ENCODE measurements at regions not wholly inside any gene's neighbourhood (a gene's known extent, or its start where the extent isn't known, plus 50 kb on each side); places are given as distances from the start of the nearest gene placed in this dataset.

DNA sequence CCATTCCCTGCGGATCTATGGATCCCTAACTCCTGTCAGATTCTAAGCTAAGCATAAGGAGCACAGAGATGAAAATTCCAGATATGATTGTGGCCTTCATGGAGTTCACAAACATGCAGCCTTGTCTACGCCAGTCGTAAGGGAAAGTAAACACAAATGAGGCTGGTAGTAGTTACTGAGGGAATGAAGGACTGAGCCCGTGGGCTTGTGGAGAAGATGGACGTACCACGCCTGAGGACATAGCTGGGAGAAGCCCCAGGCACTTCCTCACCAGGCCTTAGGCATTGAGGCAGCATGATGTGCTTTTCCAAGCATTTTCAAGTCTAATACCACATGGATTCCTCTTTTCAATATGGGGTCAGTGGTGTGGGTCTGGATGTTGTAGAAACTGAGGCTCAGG lies 515.2 kb downstream of the BCL11B start:
- DNase-seq = no peak

DNA sequence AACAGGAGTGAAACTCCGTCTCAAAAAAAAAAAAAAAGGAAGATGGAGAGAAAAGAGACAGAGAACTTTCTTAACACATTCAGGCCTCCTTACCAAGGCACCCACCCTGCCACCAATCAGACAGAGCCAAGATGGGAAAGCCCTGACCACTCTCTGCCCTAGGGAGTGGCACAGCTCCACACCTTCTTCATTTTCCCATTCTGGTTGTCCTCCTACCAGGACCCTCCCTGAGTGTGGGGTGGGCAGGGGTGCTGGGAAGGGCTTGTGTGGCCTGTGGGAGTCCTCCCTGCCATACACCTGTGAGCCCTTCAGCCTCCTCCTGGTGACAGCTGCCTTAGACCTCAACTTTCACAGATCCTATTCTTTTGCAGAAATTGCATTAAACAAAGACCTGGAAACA lies 513.6 kb downstream of the BCL11B start:
- no peak for DNase-seq

DNA sequence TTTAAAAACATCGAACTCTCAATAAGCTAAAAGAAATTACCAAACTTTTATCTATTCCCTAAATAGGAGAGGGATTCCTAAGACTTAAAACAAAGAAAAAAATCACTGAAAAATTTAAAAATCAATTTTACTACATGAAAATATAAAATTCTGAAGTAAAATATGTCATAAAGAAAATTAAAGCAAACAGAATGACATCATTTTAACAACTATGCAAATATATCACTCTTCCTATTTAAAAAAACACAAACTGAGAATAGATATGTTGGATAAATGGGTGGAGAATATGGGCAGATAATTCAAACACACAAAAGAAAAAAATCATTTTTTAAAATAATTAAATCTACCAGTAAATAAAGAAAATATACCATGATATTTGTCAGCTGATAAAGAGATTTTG lies 510.0 kb downstream of the BCL11B start:
- DNase-seq = no peak

DNA sequence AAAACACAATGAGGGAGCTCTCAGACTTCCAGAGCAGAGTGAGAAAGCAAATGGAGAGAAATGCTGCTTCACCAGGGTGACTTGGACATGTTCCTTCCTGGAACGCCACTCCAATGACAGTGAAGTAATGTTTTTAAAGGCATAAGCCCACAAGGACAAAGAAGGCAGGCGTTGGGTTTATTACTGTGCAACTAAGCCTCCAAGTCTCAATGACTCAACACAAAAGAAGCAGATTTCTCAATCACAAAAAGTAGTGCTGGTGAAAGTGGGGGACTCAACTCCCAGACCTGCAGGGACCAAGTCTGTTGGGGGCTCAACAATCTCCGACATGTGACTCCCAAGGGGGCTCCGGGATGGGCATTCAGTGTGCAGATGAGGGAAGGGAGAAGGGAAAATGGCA lies 505.2 kb downstream of the BCL11B start:
- no peak for DNase-seq

DNA sequence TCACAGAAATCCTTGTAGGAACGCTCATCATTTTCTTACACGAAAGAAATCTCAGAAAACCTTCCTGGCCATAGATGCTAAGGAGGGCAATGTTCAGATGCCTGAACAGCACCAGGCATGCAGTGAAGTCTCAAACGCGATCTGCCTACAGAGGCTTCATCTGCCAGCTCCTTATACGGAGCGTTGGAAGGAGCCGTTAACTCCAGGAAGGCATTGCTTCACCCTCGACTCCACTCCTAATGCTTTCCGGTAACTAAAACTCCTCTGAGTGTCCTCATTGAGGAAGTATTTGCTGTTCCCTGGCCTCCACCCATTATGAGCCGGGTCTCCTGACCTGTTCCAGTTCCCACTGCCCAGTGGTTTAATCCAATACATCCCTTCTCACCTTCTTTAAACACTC lies 502.7 kb downstream of the BCL11B start:
- no peak for DNase-seq

DNA sequence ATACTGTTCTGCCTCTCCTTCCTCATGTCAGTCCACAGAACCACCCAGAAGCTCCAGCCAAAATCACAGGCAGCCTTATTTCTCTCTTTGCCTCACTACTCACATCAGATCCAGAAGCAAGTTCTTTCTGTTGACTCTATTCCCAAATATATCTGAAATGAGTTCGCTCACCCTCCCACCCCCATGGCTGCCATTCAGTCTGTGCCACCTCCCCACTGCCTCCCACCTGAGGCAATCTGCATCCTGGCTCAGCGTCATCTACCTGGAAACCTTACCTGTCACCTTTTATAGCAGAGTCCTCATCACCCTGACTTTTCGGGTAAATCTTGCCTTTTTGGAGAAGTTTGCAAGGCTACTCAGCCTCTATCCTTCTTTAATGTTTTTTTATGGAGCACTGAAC lies 501.8 kb downstream of the BCL11B start:
- no peak for DNase-seq

DNA sequence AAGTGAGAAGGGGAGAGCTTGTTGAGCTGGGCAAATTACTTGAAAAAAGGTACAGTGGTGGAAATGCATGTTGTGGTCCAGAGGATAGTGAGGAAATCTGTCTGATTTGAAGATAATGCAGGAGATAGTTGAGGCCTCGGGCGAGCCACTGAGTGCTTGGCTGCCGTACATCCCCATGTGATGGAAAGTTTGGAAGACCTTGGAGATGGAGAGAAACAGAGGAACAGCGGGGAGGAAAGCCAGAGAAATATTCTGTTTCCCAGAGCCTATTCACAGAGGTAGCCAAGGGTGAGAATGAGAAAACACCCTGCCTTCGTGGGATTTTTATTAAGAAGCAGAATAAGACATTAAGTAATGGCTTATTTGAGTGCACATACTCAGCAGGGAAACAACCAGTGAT lies 498.2 kb downstream of the BCL11B start:
- DNase-seq = no peak

DNA sequence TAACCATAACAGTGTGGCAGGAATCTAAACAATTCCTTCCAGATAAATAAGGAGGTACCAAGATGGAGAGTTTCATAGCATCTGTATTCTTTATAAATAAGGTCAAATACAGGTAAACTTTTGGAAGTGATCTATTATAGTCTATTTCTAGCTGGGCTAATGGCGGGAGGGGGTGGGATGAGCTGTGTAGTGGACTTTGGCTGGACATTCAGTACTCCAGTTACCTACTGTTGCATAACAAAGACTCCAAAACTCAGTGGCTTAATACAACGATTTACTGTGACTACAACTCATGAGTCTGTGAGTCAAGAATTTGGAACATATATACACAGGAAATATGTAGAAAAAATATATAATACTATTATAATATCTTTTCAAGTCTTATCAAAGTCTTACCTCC lies 496.1 kb downstream of the BCL11B start:
- DNase-seq = no peak

DNA sequence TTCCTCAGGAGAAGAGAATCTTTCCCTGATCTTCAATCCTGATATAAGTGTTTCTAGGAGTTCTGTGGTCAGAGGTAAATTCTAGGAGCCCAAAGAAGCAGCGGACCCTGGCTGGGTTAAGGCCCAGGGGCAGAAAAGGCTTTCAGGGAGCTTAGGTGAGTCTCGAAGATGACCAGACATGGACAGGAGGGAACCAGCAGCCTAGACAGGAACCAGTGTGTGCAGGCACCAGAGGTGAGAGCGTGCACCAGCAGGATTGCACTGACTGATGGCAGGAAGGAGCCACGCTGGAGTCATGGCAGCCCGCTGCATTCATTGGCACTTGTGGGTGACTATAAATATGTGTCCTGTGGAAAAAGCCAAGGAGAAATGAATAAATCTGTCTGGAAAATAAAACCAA lies 489.9 kb downstream of the BCL11B start:
- DNase-seq = no peak

DNA sequence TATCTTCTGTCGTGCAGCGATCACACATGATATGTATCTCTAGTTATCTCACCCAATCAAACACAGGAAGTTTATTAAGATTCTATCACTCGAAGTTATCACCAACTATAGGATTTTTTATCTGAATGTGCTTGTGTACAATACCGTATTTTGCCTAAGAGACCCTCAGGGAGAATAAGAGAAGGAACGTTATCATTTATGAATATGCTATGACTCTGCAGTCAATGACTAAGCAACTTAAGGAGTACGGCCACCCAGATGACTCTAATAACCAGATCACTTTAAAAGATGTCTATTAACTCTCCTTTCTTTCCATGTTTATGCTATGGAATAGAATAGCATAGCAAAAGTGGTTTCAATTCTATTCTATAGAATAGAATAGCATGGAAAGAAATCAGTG lies 486.4 kb downstream of the BCL11B start:
- no peak for DNase-seq

DNA sequence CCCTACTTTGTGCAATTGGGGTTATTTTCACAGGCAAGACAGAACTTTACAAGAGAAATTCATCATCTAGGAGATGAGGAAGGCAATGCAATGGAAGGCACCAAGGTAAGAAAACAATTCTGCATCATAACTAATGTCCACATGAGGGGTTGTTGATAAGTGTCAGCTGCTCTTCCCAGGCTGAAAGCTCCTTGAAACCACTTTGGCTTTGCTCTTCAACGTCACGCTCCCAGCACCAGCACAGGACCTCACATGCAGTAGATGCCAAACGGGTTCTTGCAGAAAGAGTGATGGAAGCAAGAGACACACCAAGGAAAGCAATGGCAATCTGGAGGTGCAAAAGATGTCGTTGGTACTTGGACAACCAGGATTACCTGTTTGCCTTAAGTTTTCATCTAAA lies 485.5 kb downstream of the BCL11B start:
- DNase-seq = no peak

DNA sequence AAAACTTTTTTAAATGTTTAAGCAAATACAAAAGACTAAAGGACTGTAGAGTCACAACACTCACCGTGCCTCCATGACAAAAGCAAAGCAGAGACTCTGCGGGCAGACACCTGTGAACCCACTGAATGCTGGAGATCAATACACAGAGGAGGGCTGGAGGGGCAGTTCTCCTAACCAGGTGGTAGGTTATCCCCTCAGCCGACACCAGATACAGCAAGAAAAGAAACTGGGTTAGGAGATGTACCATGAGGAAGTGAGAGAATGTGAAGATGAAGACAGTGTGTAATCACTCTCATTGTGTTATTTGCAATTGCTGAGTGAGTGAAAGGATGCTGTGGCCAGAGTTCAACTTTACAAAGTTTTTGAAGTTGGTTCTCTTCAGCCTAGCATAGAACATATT lies 480.3 kb downstream of the BCL11B start:
- DNase-seq = no peak

DNA sequence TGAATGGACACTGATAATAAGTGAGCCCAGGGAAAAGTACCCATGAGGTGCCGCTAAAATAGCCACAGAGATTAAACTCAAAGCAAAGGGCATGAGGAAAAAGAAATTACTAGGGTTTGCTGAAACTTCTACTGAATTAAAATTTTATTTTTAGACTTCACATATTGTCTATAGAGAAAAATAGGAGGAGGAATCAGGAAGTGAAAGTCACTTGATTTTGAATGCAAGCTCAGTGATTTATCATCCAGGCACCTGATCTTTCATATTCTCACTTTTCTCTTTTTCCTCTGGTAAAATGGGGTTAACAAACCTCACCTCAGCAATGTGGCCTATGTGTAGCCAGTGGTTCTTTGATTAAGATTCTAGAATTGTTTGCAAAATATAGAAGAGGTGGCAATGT lies 479.8 kb downstream of the BCL11B start:
- no peak for DNase-seq

DNA sequence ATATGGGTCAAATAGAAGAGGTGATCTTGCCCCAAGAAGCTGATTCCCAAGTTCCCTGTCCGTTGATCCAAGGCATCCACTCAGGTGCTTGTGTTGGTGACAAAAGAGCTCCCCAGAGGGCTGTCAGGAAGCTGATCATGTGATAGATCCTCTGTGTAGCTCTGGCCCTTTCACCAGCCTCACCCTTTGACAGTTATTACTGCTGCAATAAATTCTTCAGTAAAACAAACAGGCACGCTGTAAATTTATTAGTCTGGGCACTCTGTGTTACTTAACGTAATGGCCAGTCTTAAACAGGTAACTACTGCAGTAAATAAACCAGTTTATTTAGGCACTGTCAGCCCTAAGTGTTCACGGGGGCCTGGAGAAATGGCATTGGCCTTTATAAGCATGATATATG lies 473.9 kb downstream of the BCL11B start:
- peak; percentile 98 for DNase-seq

DNA sequence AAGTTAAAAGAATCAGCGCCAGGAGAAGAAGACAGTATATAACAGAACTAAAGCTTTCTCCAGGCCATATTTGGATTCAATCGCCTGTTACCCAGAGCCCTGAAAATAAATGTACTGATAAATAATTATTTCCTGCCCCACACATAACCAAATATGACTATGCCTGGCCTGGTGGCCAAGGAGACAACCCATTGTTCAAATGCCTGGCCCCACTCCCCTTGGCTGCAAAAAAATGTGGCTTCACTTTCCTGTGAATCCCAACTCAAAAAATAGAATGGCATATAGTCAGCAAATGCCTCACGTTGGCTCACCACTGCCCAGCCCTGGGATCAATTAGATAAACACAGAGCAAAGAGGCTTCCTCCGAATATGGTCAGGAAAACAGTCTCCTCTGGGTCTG lies 472.1 kb downstream of the BCL11B start:
- DNase-seq = no peak

DNA sequence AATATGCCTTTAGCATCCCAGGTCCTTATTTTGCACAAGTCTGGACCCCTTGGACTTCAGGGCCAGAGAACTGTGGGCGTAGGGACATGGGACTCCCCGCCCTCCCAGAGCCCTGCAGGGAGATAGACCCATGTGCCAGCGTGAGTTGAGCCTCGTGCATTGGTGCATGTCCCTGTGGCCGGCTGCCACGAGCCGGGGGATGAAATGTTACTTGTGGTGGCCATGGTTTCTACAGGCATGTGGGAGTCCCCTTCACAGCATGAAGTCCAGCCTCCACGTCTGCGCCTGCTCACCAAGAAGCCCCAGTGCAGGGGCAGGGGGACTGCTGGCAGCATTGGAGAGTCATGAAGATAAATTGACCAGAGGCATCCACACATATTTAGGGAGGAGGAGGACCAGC lies 470.0 kb downstream of the BCL11B start:
- no peak for DNase-seq

DNA sequence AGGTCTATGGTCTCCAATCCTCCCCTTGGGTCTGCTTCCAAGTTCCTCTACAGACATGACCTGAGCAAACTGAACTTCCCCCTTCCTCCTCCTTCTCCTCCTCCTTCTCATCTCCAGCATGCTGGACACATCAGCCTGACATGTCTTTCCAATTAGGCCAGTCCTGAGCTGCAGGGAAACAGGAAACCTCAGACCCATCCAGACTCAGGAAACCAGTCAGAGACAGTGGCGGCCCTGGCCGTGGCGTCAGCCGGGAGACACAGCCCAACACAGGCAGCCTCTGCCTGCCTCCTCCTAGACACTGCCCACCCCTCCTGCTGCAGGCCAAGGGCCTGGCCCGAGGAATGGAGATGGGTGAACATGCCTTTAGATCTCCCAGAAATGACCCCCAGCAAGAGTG lies 468.8 kb downstream of the BCL11B start:
- DNase-seq = no peak

DNA sequence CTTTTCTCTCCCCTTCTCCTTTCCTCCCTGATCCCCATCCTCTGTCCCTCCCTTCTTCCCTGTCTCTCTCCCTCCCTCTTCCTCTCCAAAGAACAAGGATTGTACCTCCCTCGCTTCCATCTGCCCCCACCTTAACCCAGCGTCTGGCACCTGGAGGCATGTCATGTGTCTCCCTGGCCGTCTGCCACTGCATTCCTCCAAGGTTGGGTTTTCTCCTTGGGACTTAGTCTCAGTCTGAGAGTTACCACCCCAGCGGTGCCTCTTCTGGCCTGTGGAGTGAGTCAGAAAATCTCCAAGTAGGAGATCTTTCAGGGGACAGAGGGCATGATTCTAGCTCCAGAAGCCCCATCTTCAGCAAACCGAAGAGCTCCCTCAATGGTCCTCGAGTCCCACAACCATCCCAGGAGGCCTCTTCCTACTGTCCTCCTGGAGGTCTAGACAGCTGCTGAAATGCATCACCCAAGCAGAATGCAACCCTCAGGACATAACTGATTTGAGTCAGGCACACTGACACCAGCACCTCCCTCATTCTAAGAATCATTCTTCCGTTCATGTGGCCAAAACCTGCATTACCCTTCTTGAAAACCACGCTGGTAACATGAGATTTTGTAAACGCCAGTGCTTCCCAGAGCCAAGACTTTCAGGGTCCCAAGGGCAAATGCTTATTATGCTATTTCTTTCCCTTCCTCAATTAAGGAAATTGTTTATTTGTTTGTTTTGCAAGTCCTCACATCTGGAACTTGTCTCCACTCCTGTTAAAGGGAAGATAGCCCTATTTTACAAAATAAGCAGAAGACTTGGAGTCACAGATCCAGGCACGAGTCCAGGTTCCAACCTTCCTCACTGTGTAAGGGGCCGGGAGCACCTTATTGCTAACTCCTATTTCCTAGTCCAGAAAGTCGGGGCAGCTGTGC lies 463.2 kb downstream of the BCL11B start:
- no peak for DNase-seq

DNA sequence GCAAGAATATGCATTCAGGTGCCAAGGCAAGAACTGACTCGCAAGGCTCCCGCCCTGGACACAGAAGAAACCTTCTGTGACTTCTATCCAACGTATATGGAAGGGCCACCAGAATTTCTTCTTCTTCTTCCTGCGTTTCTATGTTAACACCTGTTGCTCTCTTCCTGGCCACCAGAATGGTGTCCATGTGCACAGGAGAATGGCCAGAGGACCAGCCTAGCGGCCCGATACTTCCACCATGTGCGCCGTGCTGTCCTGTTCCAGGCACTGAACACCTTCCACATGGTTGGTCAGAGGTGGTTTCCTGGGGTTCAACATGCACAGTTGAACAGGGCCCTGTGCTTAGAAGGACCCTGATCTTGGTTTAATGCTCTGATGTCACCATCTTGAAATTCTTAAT lies 455.8 kb downstream of the BCL11B start:
- DNase-seq = no peak

DNA sequence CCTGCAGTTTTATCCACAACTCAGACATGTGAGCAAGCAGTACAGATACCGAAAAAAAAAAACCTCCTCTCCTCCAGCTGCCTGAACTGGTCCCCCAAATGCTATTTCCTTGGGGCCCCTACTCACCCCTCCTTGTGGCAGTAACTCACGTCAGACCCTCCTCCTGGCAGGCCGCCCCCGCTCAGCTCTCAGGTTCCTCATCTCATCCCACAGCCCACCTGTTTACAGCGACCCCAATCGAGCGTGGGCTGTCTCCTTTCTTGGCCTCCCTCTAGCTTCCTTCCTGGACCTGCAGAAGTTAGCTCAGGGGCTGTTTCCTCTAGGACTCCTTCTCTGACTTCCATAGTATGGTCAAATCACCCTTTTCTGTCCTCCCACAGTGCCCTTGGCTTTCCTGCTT lies 455.3 kb downstream of the BCL11B start:
- DNase-seq = no peak

DNA sequence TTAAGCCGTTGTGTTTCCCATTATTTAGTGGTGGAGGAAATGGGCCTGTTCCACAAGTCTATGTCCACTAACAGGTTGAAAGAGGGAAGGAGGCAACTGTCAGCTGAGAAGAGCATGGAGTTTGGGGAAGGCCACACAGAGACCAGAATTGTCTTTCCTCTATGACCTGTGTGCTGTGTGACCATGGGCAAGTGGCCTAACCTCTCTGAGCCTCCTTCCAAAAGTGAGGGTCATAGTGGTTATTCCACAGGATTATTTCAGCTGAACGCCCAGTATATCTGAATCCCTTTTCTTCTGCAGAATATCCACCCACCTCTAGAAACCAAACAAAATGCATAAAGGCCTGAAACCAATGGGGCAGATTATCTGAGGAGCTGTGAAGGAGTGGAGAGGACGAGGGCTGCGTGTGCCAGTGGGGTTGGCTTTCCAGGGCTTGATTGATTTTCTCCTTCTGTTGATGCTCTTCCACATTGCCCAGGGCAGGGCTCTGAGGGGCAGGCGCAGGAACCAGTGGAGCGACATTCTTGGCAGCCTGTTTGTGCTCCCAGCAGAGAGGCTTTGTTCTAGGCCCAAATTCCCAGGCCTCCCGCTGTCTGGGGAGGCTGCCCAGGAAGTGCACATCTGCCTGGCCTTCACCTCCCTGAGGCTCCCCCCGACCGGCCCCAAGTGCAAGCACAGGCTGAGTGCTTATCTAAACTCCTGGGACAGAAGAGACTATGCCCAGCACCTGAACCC lies 452.7 kb downstream of the BCL11B start:
- DNase-seq = peak; percentile 72

DNA sequence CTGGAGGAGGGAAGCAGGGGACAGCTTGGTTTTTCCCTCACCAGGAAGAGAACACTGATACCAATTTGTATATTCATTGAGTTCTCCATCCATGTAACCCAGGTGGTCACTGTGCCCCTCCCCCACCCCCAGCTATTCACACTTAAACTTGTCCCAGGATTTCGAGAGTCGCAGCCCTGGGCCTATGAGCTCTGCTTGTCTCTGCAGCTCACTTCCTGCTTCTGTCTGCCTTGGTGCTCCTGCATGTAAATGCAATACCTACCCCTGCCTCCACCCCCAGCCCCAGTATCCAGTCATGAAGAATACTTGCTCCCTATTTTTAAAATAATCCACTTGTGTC lies 452.2 kb downstream of the BCL11B start:
- DNase-seq = no peak

DNA sequence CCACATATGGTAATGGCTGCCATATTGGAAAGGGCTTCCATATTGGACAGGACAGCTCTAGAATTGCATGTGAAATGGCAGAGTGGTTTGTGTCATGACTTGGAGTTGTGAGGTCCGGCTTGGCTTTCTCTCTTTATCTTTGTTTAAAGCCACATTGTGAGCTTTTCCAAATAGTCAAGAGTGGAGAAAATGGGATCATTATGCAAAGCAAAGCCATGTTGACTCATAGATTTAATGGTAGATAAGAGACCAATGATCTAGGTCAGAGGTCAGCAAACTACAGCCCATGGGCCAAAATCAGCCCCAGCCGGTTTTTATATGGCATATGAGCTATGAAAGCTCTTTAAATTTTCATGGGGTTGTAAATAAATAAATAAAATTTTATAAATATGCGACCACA lies 449.1 kb downstream of the BCL11B start:
- no peak for DNase-seq

DNA sequence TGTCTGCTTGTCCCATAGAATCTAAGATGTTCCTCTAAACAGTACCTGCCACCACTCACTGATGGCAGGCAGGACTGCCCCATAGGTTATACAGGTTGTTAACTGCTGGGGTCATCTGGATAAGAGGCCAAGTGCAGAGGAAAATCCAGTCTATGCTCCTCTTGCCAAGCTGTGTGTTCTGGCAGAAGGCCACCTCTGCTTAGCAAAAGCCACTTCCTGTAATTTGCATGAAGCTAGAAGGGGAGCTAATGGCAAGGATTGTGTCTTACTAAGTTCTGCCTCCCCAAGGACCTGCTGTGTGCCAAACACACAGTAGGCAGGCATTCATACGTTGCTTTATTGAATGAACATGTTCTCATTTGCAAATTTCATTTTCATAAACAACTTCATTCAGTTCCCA lies 445.4 kb downstream of the BCL11B start:
- DNase-seq = no peak

DNA sequence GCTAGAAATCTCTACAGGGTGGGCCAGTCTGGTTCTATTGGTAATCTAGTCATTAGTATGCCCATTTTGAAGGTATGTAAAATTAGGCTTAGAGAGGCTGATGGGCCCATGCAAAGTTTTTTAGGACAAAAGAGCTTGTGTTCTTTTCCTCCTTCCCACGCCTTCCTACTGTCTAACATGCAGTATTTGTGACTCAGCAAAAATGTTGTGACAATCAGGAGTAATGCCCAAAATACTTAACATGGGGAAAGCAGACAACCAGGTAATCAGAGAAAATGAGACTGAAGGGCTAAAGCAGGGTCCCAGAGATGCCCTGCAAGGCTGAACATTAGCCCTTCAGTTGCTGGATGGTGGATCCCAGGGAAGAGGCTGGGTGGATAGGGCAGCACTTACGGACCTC lies 437.9 kb downstream of the BCL11B start:
- DNase-seq = no peak
